ENCODE measurements at regions not wholly inside any gene's neighbourhood (a gene's known extent, or its start where the extent isn't known, plus 50 kb on each side); places are given as distances from the start of the nearest gene placed in this dataset.

DNA sequence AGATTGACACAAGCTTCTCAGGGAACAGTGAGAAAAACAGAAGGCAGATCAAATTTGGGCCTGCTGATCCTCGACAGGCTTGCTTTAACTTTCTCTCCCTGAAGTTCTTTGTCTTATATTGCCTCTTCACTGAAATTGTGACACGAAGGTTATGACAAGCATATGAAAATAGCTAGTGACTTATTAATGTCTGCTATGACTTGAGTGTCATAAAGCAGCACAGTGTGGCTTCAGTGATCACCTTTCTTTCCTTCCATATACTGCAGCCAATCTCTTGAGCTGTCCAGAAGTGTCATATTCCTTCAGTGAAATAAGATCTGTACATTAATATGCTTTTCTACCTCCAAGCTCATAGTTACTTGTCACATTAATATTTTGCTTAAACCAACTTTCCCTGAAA lies 870.2 kb downstream of the C4orf33 start:
- TF ChIP-seq, protein P1, sequence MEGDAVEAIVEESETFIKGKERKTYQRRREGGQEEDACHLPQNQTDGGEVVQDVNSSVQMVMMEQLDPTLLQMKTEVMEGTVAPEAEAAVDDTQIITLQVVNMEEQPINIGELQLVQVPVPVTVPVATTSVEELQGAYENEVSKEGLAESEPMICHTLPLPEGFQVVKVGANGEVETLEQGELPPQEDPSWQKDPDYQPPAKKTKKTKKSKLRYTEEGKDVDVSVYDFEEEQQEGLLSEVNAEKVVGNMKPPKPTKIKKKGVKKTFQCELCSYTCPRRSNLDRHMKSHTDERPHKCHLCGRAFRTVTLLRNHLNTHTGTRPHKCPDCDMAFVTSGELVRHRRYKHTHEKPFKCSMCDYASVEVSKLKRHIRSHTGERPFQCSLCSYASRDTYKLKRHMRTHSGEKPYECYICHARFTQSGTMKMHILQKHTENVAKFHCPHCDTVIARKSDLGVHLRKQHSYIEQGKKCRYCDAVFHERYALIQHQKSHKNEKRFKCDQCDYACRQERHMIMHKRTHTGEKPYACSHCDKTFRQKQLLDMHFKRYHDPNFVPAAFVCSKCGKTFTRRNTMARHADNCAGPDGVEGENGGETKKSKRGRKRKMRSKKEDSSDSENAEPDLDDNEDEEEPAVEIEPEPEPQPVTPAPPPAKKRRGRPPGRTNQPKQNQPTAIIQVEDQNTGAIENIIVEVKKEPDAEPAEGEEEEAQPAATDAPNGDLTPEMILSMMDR (conservative IDR thresholded peaks at IDR 0.05; ENCODE audit: low read depth, low read length), result no peak
- no peak for TF ChIP-seq USF2 (IDR thresholded peaks at IDR 0.05; ENCODE audit: low read depth, low read length)
- TF ChIP-seq MAFK (IDR thresholded peaks at IDR 0.05; ENCODE audit: low read depth, low read length), result no peak
- TF ChIP-seq POLR2A (IDR thresholded peaks at IDR 0.05; ENCODE audit: low read depth, low read length), result no peak
- no peak for TF ChIP-seq CEBPB (IDR thresholded peaks at IDR 0.05; ENCODE audit: low read depth, low read length)
- no peak for TF ChIP-seq RFX5 (IDR thresholded peaks at IDR 0.05; ENCODE audit: low read depth, low read length)
- no peak for TF ChIP-seq BHLHE40 (IDR thresholded peaks at IDR 0.05; ENCODE audit: low read depth, low read length)

All from IMR-90 (cell line).